Tibial nerve (tissue), 4 donors: ENCODE measurements at regions not wholly inside any gene's neighbourhood (a gene's known extent, or its start where the extent isn't known, plus 50 kb on each side); places are given as distances from the start of the nearest gene placed in this dataset.

Experiments used
- DNase-seq, 2 donors: peaks; one replicate each; pipeline ENCODE4 v3.0.0-alpha.2; 2019; ENCODE audit warnings: low spot score in 2 of 2
- H3K27ac ChIP-seq, 4 donors: fragments of 200-600 bp; sonication (generic) in 3 of 4; one replicate each; pipeline ENCODE4 v1.5.1; 2017 to 2019; ENCODE audit warnings: mild to moderate bottlenecking in 1 of 4
- H3K27me3 ChIP-seq, 2 donors: fragments of 200-600 bp; sonication (generic) in 1 of 2; one replicate each; pipeline versions ENCODE4 v1.5.1 to v1.6.0; 2017 to 2019
- H3K36me3 ChIP-seq, 3 donors: fragments of 200-600 bp; sonication (generic); one replicate each; pipeline ENCODE4 v1.5.1; 2018 to 2019
- H3K4me1 ChIP-seq, 4 donors: fragments of 200-600 bp; sonication (generic) in 3 of 4; one replicate each; pipeline ENCODE4 v1.5.1; 2017 to 2019
- H3K4me3 ChIP-seq, 4 donors: fragments of 200-600 bp; sonication (generic) in 3 of 4; one replicate each; pipeline ENCODE4 v1.5.1; 2017 to 2019; ENCODE audit warnings: mild to moderate bottlenecking in 1 of 4, moderate library complexity in 1 of 4
- H3K9me3 ChIP-seq, 4 donors: fragments of 200-600 bp; sonication (generic) in 3 of 4; one replicate each; pipeline ENCODE4 v1.5.1; 2017 to 2019
- CTCF ChIP-seq, 5 experiments: fragments of 200-600 bp in 3 of 5; fragments of 450-650 bp in 2 of 5; sonication (generic) in 3 of 5; IDR thresholded peaks; one replicate each; pipeline ENCODE4 v1.5.1; 2016 to 2019; ENCODE audit warnings: antibody characterized with exemption in 5 of 5, mild to moderate bottlenecking in 3 of 5, moderate library complexity in 2 of 5
- EP300 ChIP-seq, 2 donors: sonication (generic); formaldehyde crosslinking; IDR thresholded peaks; one replicate each; pipeline ENCODE4 v1.6.1; 2017; ENCODE audit warnings: antibody characterized with exemption in 2 of 2, mild to moderate bottlenecking in 1 of 2
- POLR2A ChIP-seq, 2 donors: fragments of 450-650 bp; IDR thresholded peaks; one replicate each; pipeline ENCODE4 v1.6.1; 2017; ENCODE audit warnings: antibody characterized with exemption in 2 of 2, mild to moderate bottlenecking in 2 of 2, moderate library complexity in 2 of 2
- WGBS, 2 donors: methylation state at CpG; one replicate each; pipeline ENCODE4 v1.1.5; 2018; 5-methylcytosine and 5-hydroxymethylcytosine counted together

GRCh38 chr1:67540025-67540732 is 110.0 kb upstream of the SERBP1 start:
- Histone ChIP-seq H3K27ac (no peak overlapping the region), H3K27me3 (no peaks in the 10 kb centered on the region), H3K9me3 (no peaks in the 10 kb centered on the region), H3K4me1 (peaks cover 0 to 25% (median 0%) of the 10 kb centered on the region in 4 donors), H3K36me3 (no peaks in the 10 kb centered on the region), H3K4me3 (no peak overlapping the region)
- DNase-seq = no peak
- no peak for TF ChIP-seq POLR2A (IDR thresholded peaks at IDR 0.05)
- WGBS, 2 donors = 92% methylated on average over 9 of the region's 9 CpGs

- H3K4me1 ChIP-seq = peaks cover 0 to 20% (median 0%) of the 10 kb centered on the region in 4 donors
- no peak for TF ChIP-seq EP300 (IDR thresholded peaks at IDR 0.05)
- no peak for TF ChIP-seq CTCF (IDR thresholded peaks at IDR 0.05)
- TF ChIP-seq POLR2A (IDR thresholded peaks at IDR 0.05) = no peak
- no peak overlapping the region for H3K4me3 ChIP-seq
- DNase-seq = no peak
- no peaks in the 10 kb centered on the region for H3K9me3 ChIP-seq
- no peaks in the 10 kb centered on the region for H3K36me3 ChIP-seq
- WGBS, 2 donors = 90 to 94% methylated on average over 1 of the region's 1 CpG
- no peaks in the 10 kb centered on the region for H3K27me3 ChIP-seq
- H3K27ac ChIP-seq = no peak overlapping the region
Measured at GRCh38 chr1:67540733-67541125, 110.5 kb upstream of the SERBP1 start.

GRCh38 chr1:67542747-67543146 is 112.5 kb upstream of the SERBP1 start:
- H3K4me3 ChIP-seq = no peak overlapping the region
- H3K9me3 ChIP-seq = no peaks in the 10 kb centered on the region
- 18% methylated on average over 2 of the region's 2 CpGs; no CpG with 5 or more reads in 1 of the 2 donors for WGBS, 2 donors
- peaks cover 0 to 4% (median 0%) of the 10 kb centered on the region in 4 donors for H3K4me1 ChIP-seq
- no peak overlapping the region for H3K27ac ChIP-seq
- TF ChIP-seq POLR2A (IDR thresholded peaks at IDR 0.05) = no peak
- no peak for TF ChIP-seq CTCF (IDR thresholded peaks at IDR 0.05)
- TF ChIP-seq EP300 (IDR thresholded peaks at IDR 0.05) = no peak
- H3K27me3 ChIP-seq = no peaks in the 10 kb centered on the region
- no peaks in the 10 kb centered on the region for H3K36me3 ChIP-seq
- no peak for DNase-seq

- H3K36me3 ChIP-seq = no peaks in the 10 kb centered on the region
- 93% methylated on average over 1 of the region's 1 CpG for WGBS, 2 donors
- TF ChIP-seq CTCF (IDR thresholded peaks at IDR 0.05) = no peak
- no peak for TF ChIP-seq EP300 (IDR thresholded peaks at IDR 0.05)
- no peak for TF ChIP-seq POLR2A (IDR thresholded peaks at IDR 0.05)
Measured at GRCh38 chr1:67544921-67545320, 114.7 kb upstream of the SERBP1 start.

GRCh38 chr1:67545364-67545763 is 115.2 kb upstream of the SERBP1 start:
- Histone ChIP-seq H3K36me3 (no peaks in the 10 kb centered on the region), H3K4me3 (no peak overlapping the region), H3K4me1 (no peaks in the 10 kb centered on the region), H3K9me3 (no peaks in the 10 kb centered on the region), H3K27me3 (no peaks in the 10 kb centered on the region), H3K27ac (no peak overlapping the region)
- 100% methylated on average over 1 of the region's 1 CpG for WGBS, 2 donors
- TF ChIP-seq POLR2A (IDR thresholded peaks at IDR 0.05) (no peak), CTCF (IDR thresholded peaks at IDR 0.05) (no peak), EP300 (IDR thresholded peaks at IDR 0.05) (no peak)
- DNase-seq = no peak

More at GRCh38 chr1:67544921-67545320, 114.7 kb upstream of the SERBP1 start:
- Histone ChIP-seq H3K27ac (no peak overlapping the region), H3K9me3 (no peaks in the 10 kb centered on the region), H3K4me3 (no peak overlapping the region), H3K27me3 (no peaks in the 10 kb centered on the region), H3K4me1 (no peaks in the 10 kb centered on the region)
- DNase-seq = no peak
